ENCODE measurements at regions not wholly inside any gene's neighbourhood (a gene's known extent, or its start where the extent isn't known, plus 50 kb on each side); places are given as distances from the start of the nearest gene placed in this dataset.

GRCh38 chr4:135382280-135382959, 1180.8 kb upstream of the PABPC4L start:
- Histone ChIP-seq H3K4me3 (ENCODE audit: low read depth in 1 of 3, low read length in 3 of 3) (no peak overlapping the region), H3K9me3 (ENCODE audit: control insufficient read depth in 2 of 2, insufficient read depth in 1 of 2, low read depth in 1 of 2, low read length in 1 of 2) (peaks cover 0 to 10% of the 10 kb centered on the region in 2 donors), H3K4me1 (ENCODE audit: control insufficient read depth in 3 of 3, insufficient read depth in 2 of 3, low read depth in 1 of 3, low read length in 2 of 3) (no peaks in the 10 kb centered on the region), H3K27ac (ENCODE audit: low read depth in 1 of 3, low read length in 2 of 3) (no peak overlapping the region), H3K36me3 (ENCODE audit: control insufficient read depth in 3 of 3, insufficient read depth in 2 of 3, low read depth in 1 of 3, low read length in 3 of 3) (no peaks in the 10 kb centered on the region), H3K27me3 (ENCODE audit: control insufficient read depth in 3 of 3, insufficient read depth in 3 of 3, low read length in 3 of 3) (no peaks in the 10 kb centered on the region)
- DNase-seq (no peak), FAIRE-seq (no peak)
- 74 to 79% (median 79%) methylated on average over 7 of the region's 7 CpGs for WGBS, 3 donors

DNA sequence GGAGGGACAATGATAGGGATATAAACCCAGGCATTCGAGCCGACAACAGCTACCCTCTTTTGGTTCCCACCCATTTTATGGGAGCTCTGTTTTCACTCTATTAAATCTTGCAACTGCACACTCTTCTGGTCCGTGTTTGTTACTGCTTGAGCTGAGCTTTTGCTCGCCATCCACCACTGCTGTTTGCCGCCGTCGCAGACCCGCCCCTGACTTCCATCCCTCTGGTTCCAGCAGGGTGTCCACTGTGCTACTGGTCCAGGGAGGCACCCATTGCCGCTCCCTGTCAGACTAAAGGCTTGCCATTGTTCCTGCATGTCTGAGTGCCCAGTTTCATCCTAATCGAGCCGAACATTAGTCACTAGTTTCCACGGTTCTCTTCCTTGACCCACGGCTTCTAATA, 1170.5 kb upstream of the PABPC4L start:
- H3K27me3 ChIP-seq (ENCODE audit: control insufficient read depth in 3 of 3, insufficient read depth in 3 of 3, low read length in 3 of 3): no peaks in the 10 kb centered on the region
- H3K4me1 ChIP-seq (ENCODE audit: control insufficient read depth in 3 of 3, insufficient read depth in 2 of 3, low read depth in 1 of 3, low read length in 2 of 3): no peaks in the 10 kb centered on the region
- 89 to 93% (median 90%) methylated on average over 13 of the region's 13 CpGs for WGBS, 3 donors
- no peak overlapping the region for H3K4me3 ChIP-seq (ENCODE audit: low read depth in 1 of 3, low read length in 3 of 3)
- no peak overlapping the region for H3K27ac ChIP-seq (ENCODE audit: low read depth in 1 of 3, low read length in 2 of 3)
- no peak for DNase-seq
- H3K9me3 ChIP-seq (ENCODE audit: control insufficient read depth in 2 of 2, insufficient read depth in 1 of 2, low read depth in 1 of 2, low read length in 1 of 2): no peaks in the 10 kb centered on the region
- no peaks in the 10 kb centered on the region for H3K36me3 ChIP-seq (ENCODE audit: control insufficient read depth in 3 of 3, insufficient read depth in 2 of 3, low read depth in 1 of 3, low read length in 3 of 3)
- FAIRE-seq: no peak

GRCh38 chr4:135371137-135371536, 1169.5 kb upstream of the PABPC4L start:
- FAIRE-seq (no peak), DNase-seq (no peak)
- WGBS, 3 donors: 67 to 79% (median 70%) methylated on average over 4 of the region's 4 CpGs

DNA sequence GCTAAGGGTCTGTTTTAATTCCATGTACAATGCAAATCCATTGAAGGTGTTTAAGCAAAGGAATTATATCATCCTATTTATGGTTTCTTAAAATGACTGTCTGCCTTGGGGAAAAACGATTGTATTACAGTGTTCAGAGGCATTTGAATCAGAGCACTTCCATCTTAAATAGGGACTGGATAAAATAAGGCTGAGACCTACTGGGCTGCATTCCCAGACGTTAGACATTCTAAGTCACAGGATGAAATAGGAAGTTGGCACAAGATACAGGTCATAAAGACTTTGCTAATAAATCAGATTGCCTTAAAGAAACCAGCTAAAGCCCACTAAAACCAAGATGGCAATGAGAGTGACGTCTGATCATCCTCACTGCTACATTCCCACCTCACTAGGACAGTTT, 1167.2 kb upstream of the PABPC4L start:
- Histone ChIP-seq H3K4me3 (ENCODE audit: low read depth in 1 of 3, low read length in 3 of 3) (no peak overlapping the region), H3K36me3 (ENCODE audit: control insufficient read depth in 3 of 3, insufficient read depth in 2 of 3, low read depth in 1 of 3, low read length in 3 of 3) (no peaks in the 10 kb centered on the region), H3K27ac (ENCODE audit: low read depth in 1 of 3, low read length in 2 of 3) (no peak overlapping the region), H3K27me3 (ENCODE audit: control insufficient read depth in 3 of 3, insufficient read depth in 3 of 3, low read length in 3 of 3) (no peaks in the 10 kb centered on the region), H3K9me3 (ENCODE audit: control insufficient read depth in 2 of 2, insufficient read depth in 1 of 2, low read depth in 1 of 2, low read length in 1 of 2) (no peaks in the 10 kb centered on the region), H3K4me1 (ENCODE audit: control insufficient read depth in 3 of 3, insufficient read depth in 2 of 3, low read depth in 1 of 3, low read length in 2 of 3) (no peaks in the 10 kb centered on the region)
- no peak for FAIRE-seq
- no peak for DNase-seq
- WGBS, 3 donors: 38 to 55% (median 42%) methylated on average over 3 of the region's 3 CpGs

More at GRCh38 chr4:135371137-135371536, 1169.5 kb upstream of the PABPC4L start:
- H3K27me3 ChIP-seq (ENCODE audit: control insufficient read depth in 3 of 3, insufficient read depth in 3 of 3, low read length in 3 of 3): no peaks in the 10 kb centered on the region
- no peaks in the 10 kb centered on the region for H3K36me3 ChIP-seq (ENCODE audit: control insufficient read depth in 3 of 3, insufficient read depth in 2 of 3, low read depth in 1 of 3, low read length in 3 of 3)
- no peaks in the 10 kb centered on the region for H3K9me3 ChIP-seq (ENCODE audit: control insufficient read depth in 2 of 2, insufficient read depth in 1 of 2, low read depth in 1 of 2, low read length in 1 of 2)
- H3K27ac ChIP-seq (ENCODE audit: low read depth in 1 of 3, low read length in 2 of 3): no peak overlapping the region
- no peaks in the 10 kb centered on the region for H3K4me1 ChIP-seq (ENCODE audit: control insufficient read depth in 3 of 3, insufficient read depth in 2 of 3, low read depth in 1 of 3, low read length in 2 of 3)
- H3K4me3 ChIP-seq (ENCODE audit: low read depth in 1 of 3, low read length in 3 of 3): no peak overlapping the region

- FAIRE-seq: no peak
- Histone ChIP-seq H3K4me3 (ENCODE audit: low read depth in 1 of 3, low read length in 3 of 3) (no peak overlapping the region), H3K27me3 (ENCODE audit: control insufficient read depth in 3 of 3, insufficient read depth in 3 of 3, low read length in 3 of 3) (no peaks in the 10 kb centered on the region), H3K36me3 (ENCODE audit: control insufficient read depth in 3 of 3, insufficient read depth in 2 of 3, low read depth in 1 of 3, low read length in 3 of 3) (no peaks in the 10 kb centered on the region), H3K9me3 (ENCODE audit: control insufficient read depth in 2 of 2, insufficient read depth in 1 of 2, low read depth in 1 of 2, low read length in 1 of 2) (no peaks in the 10 kb centered on the region), H3K4me1 (ENCODE audit: control insufficient read depth in 3 of 3, insufficient read depth in 2 of 3, low read depth in 1 of 3, low read length in 2 of 3) (no peaks in the 10 kb centered on the region), H3K27ac (ENCODE audit: low read depth in 1 of 3, low read length in 2 of 3) (no peak overlapping the region)
- no peak for DNase-seq
- WGBS, 3 donors: 79 to 84% (median 82%) methylated on average over 1 of the region's 1 CpG
Observed at GRCh38 chr4:135365065-135365464, 1163.5 kb upstream of the PABPC4L start.

- Histone ChIP-seq H3K4me1 (ENCODE audit: control insufficient read depth in 3 of 3, insufficient read depth in 2 of 3, low read depth in 1 of 3, low read length in 2 of 3) (no peaks in the 10 kb centered on the region), H3K9me3 (ENCODE audit: control insufficient read depth in 2 of 2, insufficient read depth in 1 of 2, low read depth in 1 of 2, low read length in 1 of 2) (no peaks in the 10 kb centered on the region), H3K27me3 (ENCODE audit: control insufficient read depth in 3 of 3, insufficient read depth in 3 of 3, low read length in 3 of 3) (no peaks in the 10 kb centered on the region), H3K4me3 (ENCODE audit: low read depth in 1 of 3, low read length in 3 of 3) (no peak overlapping the region), H3K27ac (ENCODE audit: low read depth in 1 of 3, low read length in 2 of 3) (no peak overlapping the region), H3K36me3 (ENCODE audit: control insufficient read depth in 3 of 3, insufficient read depth in 2 of 3, low read depth in 1 of 3, low read length in 3 of 3) (no peaks in the 10 kb centered on the region)
- no peak for FAIRE-seq
- WGBS, 3 donors: 87 to 93% (median 91%) methylated on average over 1 of the region's 1 CpG
- DNase-seq: no peak
Observed at GRCh38 chr4:135359128-135359527, 1157.5 kb upstream of the PABPC4L start.

GRCh38 chr4:135357091-135357490, 1155.5 kb upstream of the PABPC4L start:
- H3K4me1 ChIP-seq (ENCODE audit: control insufficient read depth in 3 of 3, insufficient read depth in 2 of 3, low read depth in 1 of 3, low read length in 2 of 3): no peaks in the 10 kb centered on the region
- no peak overlapping the region for H3K27ac ChIP-seq (ENCODE audit: low read depth in 1 of 3, low read length in 2 of 3)
- FAIRE-seq: no peak
- no peak for DNase-seq
- no peaks in the 10 kb centered on the region for H3K36me3 ChIP-seq (ENCODE audit: control insufficient read depth in 3 of 3, insufficient read depth in 2 of 3, low read depth in 1 of 3, low read length in 3 of 3)
- no peaks in the 10 kb centered on the region for H3K9me3 ChIP-seq (ENCODE audit: control insufficient read depth in 2 of 2, insufficient read depth in 1 of 2, low read depth in 1 of 2, low read length in 1 of 2)
- 57 to 80% (median 72%) methylated on average over 1 of the region's 1 CpG for WGBS, 3 donors
- H3K27me3 ChIP-seq (ENCODE audit: control insufficient read depth in 3 of 3, insufficient read depth in 3 of 3, low read length in 3 of 3): no peaks in the 10 kb centered on the region
- no peak overlapping the region for H3K4me3 ChIP-seq (ENCODE audit: low read depth in 1 of 3, low read length in 3 of 3)

GRCh38 chr4:135354876-135355275, 1153.3 kb upstream of the PABPC4L start:
- no peaks in the 10 kb centered on the region for H3K9me3 ChIP-seq (ENCODE audit: control insufficient read depth in 2 of 2, insufficient read depth in 1 of 2, low read depth in 1 of 2, low read length in 1 of 2)
- H3K36me3 ChIP-seq (ENCODE audit: control insufficient read depth in 3 of 3, insufficient read depth in 2 of 3, low read depth in 1 of 3, low read length in 3 of 3): no peaks in the 10 kb centered on the region
- WGBS, 3 donors: 57 to 82% (median 71%) methylated on average over 1 of the region's 1 CpG
- no peaks in the 10 kb centered on the region for H3K4me1 ChIP-seq (ENCODE audit: control insufficient read depth in 3 of 3, insufficient read depth in 2 of 3, low read depth in 1 of 3, low read length in 2 of 3)
- no peaks in the 10 kb centered on the region for H3K27me3 ChIP-seq (ENCODE audit: control insufficient read depth in 3 of 3, insufficient read depth in 3 of 3, low read length in 3 of 3)
- H3K4me3 ChIP-seq (ENCODE audit: low read depth in 1 of 3, low read length in 3 of 3): no peak overlapping the region
- DNase-seq (no peak), FAIRE-seq (no peak)
- no peak overlapping the region for H3K27ac ChIP-seq (ENCODE audit: low read depth in 1 of 3, low read length in 2 of 3)

DNA sequence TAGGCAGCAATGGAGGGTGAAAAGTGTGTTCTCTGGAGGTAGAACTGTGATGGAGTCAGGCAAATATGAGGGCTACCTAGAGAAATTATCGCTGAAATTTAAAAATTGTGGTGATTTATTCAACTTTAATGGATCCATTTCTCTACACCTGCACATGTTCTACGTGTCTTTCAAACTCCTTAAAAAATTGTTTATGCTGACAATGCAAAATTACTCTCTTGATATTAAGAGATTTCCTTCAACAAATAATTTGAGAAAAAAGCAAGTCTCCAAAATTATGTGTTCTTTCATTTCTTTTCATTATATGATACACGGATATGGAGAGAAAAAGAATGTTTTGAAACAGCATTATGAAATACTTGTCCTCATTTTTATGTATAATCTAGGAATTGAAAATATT, 1151.4 kb upstream of the PABPC4L start:
- Histone ChIP-seq H3K27me3 (ENCODE audit: control insufficient read depth in 3 of 3, insufficient read depth in 3 of 3, low read length in 3 of 3) (no peaks in the 10 kb centered on the region), H3K27ac (ENCODE audit: low read depth in 1 of 3, low read length in 2 of 3) (no peak overlapping the region), H3K4me3 (ENCODE audit: low read depth in 1 of 3, low read length in 3 of 3) (no peak overlapping the region), H3K9me3 (ENCODE audit: control insufficient read depth in 2 of 2, insufficient read depth in 1 of 2, low read depth in 1 of 2, low read length in 1 of 2) (no peaks in the 10 kb centered on the region), H3K36me3 (ENCODE audit: control insufficient read depth in 3 of 3, insufficient read depth in 2 of 3, low read depth in 1 of 3, low read length in 3 of 3) (no peaks in the 10 kb centered on the region), H3K4me1 (ENCODE audit: control insufficient read depth in 3 of 3, insufficient read depth in 2 of 3, low read depth in 1 of 3, low read length in 2 of 3) (no peaks in the 10 kb centered on the region)
- DNase-seq: no peak
- WGBS, 3 donors: 69 to 82% (median 81%) methylated on average over 3 of the region's 3 CpGs
- FAIRE-seq: no peak
